GM18873 (cell line): ENCODE measurements at regions not wholly inside any gene's neighbourhood (a gene's known extent, or its start where the extent isn't known, plus 50 kb on each side); places are given as distances from the start of the nearest gene placed in this dataset.
"Not testable (repeated sequence)": the region's sequence is repeated elsewhere in the genome, so short reads cannot be mapped to it uniquely, and the experiment has no call there.

Experiments
- ATAC-seq: cut with Tn5 transposase; IDR thresholded peaks from one replicate; pipeline ENCODE4 v1.9.1; 2021; ENCODE audit warnings: mild to moderate bottlenecking, moderate library complexity, moderate number of reproducible peaks; ENCODE audit not compliant: unreplicated experiment, low FRiP score

DNA sequence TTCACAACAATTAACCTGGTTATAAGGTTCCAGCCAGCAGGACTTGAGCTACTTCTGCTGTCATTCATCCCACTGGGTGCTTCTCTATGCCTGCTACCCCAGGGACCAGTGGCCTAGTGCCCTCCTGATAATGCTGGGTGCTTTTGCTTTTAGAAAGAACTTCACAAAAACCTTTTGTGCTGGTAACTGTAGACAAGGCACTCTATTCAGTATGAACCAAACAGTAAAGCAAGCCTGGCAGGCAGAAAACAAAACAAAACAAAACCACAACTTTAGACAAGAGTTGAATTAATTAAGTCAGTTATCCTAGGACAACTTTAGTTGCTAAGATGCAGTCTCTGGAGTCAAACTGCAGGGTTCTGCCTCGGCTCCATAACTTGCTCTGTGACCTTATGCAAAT lies 61.9 kb upstream of the ADGRL2 start:
- ATAC-seq, result no peak

DNA sequence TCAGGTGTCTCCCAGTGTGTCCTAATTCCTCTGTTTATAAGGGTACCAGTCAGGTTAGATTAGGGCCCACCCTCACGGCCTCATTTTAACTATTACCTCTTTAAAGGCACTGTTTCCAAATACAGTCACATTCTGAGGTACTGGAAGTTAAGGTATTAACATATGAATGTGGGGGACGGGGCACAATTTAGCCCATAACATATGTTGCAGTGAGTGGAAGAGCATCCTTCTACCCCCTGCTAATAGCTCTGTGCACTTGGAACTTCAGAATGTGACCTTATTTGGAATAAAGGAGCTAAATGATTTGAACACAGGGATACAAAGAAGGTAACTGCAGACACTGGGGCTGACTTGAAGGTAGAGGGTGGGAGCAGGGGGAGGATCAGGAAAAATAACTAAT lies 67.3 kb upstream of the ADGRL2 start:
- ATAC-seq, result no peak

DNA sequence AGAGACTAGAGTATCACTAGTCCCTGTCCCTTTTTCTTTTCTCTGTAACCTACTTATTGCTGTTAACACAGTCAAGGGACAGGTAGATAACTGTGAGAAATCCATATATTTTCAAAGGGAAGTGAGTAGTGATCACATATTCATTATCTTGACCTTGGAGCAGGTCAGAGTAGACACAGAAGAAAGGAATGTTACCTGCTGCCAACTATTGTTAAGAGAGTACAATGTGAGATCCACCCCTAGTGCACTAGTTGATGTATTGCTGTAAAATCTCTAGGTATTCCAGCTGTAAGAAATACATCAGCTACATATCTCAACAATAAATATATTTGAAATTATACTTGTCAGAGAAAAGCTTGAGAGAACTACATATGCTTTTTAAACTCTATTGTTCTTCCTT lies 68.7 kb upstream of the ADGRL2 start:
- no peak for ATAC-seq

DNA sequence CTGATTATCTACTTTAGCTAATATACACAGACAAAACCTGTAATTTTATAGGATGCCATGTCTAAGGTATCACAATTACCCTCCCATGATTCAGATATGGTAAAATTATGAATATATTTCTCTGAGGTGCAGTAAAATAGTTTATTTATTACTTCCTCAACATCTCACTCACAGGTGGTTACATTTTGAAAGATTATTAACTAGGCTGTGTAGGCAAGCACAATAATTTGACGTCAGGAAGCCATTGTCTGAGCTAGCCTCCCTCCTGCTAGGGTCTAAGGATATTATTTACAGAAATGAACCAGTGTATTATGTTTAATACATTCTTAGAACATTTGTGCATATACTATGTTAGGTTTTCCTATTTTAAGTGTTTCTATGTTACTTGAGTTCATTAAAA lies 69.9 kb upstream of the ADGRL2 start:
- no peak for ATAC-seq

DNA sequence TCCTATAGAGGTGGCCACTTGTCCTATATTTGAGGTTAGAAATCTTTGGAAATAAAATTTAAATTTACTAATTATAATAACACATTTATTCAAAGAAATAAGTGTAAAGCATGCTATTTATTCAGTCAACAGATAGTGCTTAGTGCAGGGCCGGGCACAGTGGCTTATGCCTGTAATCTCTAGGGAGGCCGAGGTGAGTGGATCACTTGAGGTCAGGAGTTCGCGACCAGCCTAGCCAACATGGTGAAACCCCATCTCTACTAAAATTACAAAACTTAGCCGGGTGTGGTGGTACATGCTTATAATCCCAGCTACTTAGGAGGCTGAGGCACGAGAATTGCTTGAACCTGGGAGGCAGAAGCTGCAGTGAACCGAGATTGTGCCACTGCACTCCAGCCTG lies 70.4 kb upstream of the ADGRL2 start:
- ATAC-seq, result not testable (repeated sequence)

DNA sequence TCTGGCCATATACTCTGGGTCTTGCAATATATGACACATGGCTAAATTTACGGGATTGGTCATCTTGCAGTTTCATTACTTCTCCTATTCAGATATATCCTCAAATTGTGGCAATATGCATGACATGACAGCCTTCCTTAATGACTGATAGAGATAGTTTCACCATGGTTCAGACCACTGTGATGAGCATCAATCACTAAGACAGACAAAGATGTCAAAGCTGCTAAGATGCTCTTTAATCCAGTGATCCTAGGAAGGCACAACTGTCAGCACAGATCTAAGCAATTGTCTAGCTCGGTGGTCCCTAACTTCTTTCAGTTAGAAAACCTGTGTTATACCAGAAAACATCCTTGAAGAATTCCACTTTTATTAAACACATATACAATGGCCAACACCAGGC lies 70.9 kb upstream of the ADGRL2 start:
- ATAC-seq, result no peak

DNA sequence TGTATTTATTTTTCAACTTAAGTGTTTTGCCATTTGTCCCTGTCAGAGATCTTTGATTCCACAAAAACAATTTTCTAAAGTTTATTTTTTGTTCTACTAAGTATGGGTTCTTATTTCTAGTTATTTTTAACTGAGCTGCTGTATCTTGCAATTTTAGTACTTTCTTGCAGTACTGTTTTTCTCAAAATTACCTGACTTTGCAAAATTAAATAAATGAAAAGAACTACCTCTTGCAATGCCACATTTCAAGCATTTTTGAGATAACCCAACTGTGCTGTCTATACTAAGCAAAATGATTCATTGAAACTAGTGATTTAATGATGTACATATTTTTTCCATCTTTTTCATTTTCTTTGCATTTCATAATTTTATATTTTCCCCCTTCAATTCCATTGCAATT lies 71.5 kb upstream of the ADGRL2 start:
- no peak for ATAC-seq

DNA sequence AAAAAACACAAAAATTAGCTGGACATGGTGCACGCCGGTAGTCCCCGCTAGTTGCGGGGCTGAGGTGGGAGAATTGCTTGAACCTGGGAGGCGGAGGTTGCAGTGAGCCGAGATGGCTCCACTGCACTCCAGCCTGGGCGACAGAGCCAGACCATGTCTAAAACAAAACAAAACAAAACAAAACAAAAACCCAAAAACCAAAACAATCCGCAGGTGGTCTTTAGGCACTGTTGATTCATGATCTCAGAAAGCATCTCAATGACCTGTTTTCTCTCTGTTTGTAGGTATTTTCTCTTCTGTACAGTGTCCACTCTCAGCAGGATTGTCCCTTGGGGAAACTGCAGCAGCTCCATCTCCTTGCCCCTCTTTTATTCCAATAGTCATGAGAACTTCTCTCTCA lies 74.9 kb upstream of the ADGRL2 start:
- no peak for ATAC-seq

DNA sequence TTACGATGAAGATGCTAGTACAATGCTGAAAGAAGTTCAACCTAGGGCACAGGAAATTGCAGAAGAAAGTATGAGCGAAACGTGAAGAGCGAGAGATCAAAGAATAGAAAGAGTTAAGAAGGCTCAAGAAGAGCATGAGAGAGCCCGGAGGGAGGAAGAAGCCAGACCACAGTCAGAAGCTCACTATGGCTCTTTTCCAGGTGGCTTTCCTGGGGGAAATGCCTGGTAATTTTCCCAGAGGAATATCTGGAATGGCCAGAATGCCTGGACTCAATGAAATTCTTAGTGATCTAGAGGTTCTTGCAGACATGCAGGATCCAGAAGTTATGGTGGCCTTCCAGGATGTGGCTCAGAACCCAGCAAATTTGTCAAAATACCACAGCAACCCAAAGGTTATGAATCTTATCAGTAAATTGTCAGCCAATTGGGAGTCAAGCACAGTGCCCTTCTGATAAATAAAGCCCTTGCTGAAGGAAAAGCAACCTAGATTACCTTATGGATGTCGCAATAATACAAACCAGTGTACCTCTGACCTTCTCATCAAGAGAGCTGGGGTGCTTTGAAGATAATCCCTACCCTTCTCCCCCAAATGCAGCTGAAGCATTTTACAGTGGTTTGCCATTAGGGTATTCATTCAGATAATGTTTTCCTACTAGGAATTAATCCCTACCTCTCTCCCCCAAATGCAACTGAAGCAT lies 78.0 kb upstream of the ADGRL2 start:
- not testable (repeated sequence) for ATAC-seq

DNA sequence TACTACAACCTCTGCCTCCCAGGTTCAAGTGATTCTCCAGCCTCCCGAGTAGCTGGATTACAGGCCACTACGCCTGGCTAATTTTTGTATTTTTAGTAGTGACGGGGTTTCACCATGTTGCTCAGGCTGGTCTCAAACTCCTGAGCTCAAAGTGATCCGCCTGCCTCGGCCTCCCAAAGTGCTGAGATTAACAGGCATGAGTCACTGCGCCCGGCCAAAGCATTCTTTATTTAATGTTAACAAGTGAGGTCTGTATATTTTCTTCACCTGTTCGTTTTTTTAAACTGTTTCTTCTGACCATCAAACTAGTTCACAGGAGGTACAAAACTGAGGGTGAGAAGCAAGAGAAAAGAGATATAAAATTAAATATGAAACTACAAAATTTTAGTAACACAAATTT lies 80.5 kb upstream of the ADGRL2 start:
- ATAC-seq, result not testable (repeated sequence)

DNA sequence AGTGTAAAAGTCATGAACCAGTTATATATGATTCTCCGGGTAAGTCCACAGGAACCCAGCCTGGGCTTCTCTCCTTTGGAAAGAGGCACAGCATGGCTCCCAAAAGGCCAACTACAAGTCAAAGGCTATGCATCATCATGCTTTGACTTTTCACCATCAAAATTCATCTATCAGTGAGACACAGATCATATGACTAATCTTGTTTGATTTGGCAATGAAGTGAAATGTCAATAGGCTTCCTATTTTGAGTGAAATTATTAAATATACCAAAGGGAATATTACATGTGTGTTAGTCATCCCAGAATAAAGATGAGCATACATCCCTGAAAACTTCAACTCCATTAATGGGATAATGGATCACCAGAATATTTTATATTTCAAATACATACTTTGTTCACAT lies 83.5 kb upstream of the ADGRL2 start:
- ATAC-seq, result no peak

DNA sequence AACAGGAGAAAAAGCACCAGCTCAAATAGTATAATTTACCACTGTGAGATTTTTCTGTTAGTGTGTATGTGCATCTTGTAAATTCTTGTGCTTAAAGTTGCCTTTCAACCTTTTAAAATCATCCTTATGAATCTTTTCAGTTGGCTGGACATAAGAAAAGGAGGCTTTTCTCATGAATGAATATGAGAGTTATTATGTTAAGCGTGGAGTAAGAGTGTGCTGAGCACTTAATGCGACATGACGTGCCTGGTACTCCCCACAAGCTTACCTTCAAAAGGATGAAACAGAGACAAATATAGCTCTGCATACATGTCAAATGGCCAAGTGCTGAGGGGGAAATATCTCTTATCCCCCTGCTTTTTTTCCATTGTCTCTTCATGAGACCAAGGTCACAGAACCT lies 85.3 kb upstream of the ADGRL2 start:
- ATAC-seq, result no peak

DNA sequence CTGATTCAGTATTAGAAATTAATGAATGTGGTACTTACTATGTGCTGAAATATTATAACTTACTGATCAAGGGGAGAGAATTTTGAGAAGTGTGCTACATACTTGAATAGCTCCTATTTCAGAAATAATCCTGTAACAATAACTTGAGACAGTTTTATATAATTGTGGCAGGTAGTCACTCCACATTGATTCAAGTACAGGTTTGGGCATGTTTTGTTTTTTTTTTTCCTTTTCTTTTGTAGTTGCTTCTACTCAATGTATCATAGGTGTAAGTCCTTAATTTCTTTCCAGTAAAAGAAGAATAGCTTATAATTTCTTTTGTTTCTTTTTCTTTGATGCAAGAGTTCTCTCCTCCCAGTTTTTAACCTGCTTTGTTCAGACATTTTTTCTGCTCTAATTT lies 86.1 kb upstream of the ADGRL2 start:
- ATAC-seq, result no peak

DNA sequence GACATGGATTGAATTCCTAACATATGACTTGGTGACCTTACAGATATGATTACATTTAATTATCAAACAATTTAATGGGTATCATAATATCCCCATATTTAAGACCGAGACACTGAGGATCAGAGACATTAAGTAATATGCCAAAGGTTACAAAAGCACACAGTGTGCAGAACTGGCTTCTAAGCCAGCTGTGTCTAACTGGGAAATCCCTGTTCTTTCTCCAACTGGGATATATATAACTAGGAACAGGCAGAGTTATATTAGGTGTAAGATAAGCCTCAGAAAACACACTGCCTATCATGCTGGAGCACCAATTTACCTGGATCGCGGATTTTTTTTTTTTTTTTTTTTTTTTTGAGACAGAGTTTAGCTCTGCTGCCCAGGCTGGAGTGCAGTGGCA lies 88.3 kb upstream of the ADGRL2 start:
- ATAC-seq, result no peak

DNA sequence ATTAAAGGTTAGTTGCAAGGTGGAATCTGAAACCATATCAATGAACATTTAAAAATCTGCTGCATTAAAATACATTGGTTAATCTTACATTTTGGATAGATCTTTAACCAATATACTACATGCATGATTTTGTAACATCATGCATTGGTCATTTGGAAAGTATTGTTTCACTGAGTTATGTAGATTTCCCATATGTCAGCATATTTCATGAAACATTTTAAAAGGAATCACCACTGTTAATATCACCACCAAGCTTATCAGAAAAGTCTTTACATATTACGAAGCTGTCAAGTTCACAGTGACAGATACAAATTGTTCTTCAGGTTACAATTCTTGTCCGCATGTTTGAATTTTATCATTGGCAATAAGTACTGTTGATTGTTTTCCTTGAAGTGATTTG lies 89.9 kb upstream of the ADGRL2 start:
- no peak for ATAC-seq

DNA sequence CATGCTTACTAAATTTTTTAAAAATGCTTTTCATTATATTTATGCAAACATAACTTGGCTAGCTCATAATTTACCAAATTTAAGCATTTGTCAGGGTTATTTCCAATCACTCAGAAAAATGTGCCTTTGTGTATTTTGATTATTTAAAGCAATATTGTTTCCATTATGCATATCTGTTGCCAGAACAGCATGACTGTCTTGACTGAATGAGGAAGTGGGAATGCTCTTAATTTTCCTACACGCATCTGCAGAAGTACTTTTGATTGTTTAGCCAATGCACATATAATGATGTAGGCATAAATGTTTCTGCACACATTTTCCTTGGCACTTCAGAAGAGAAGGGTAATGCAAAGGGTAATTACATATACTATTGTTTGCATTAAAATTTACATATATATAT lies 92.5 kb upstream of the ADGRL2 start:
- ATAC-seq, result no peak

DNA sequence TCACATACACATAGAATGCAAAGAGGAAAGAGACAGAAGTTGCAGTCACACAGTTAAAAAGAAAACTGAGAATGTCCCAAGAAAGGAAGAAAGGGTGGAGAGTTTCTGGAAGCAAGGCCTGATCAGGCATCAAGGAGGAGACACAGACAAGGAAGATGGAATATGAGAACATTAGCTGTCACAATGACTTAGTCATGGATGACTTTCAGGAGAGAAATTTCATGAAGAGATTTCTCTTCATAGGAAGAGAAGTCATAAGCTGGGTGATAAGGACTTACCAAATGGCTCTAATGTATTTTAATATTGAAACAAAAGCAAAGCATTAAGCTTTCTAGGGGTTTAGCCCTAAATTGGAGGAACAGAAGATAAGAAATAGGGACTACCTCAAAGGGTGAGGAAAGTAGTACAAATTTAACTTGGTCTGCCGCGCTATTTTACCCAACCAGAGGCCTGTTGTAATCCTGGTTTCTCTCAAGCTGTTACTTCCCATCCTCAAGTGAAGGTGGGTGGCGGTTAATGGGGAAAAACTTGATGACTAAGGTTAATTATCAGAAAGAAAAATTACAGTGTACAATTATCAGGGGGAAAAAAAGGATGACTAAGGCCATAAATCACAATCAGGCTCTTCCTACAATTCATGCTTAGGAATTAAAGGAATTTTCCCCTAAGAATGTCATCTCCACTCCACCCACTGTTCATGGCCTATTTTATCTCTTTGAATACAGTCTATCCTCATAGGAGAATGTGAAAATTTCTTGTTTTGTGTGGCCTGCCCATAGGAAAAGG lies 93.9 kb upstream of the ADGRL2 start:
- ATAC-seq, result no peak

DNA sequence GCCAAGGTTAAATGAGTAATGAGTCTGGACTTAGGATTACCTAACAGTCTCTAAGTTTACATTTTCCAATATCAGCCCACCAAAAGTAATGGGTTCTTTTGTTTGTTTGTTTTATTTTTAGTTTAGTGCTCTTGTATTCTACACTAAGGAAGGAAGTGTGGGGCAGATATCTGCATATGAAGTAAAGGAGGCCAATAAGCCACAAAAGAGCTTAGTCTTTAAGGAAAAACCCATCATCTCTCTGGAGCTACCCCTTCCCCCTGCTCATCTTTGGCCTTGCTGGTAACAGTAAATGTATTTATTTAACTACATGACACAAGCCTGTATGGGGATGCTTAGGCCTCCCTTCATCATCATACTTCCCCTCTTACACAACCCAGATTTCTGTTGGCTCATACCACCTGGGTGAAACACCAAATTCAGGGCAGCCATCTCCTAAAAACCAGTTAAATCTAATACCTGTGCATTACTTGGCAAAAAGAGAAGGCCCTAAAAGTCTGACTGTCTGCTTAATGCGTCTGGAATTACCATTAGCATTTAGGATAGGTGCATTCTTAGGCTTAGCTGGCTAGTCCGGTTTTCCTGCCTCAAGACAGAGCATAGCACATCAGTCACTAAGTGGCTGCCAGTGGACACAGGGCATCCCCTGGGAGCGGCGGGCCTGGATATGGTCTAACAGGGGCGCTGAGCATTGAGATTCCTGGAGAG lies 96.8 kb upstream of the ADGRL2 start:
- no peak for ATAC-seq

DNA sequence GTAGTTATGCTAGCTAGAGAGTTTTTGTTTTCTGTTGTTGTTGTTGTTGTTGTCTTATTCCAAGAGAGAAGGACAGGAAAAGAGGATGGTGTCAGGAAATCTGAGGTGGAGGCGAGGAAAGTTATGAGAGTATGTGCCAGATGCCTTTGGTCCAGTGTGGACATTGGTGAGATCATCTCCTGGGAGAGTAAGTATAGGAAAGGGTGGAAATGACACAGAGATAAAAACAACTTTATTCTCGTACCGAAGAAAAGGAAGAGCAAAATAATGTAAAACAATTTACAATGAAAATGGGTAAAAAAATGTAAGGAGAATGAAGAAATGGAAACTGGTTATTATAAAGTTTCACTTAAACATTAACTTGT lies 97.4 kb upstream of the ADGRL2 start:
- no peak for ATAC-seq

DNA sequence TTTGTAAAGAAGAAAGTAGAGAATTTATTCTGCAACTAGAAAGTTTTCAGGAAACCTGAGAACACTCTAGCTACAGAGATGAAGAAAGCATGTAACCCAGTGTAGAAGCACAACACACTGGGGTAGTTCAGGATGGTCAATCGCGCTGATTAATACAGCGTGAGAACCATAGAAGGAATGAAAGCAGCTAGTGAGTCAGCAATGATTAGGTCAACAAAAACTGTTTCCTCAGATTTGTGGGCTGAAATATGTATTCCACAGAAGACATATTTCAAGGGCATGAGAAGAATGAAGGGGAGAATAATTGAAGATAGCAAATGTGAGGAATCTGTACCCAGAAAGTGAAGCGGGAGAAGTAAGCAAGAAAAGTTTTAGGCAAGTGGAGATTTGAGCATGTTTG lies 97.8 kb upstream of the ADGRL2 start:
- ATAC-seq, result no peak

DNA sequence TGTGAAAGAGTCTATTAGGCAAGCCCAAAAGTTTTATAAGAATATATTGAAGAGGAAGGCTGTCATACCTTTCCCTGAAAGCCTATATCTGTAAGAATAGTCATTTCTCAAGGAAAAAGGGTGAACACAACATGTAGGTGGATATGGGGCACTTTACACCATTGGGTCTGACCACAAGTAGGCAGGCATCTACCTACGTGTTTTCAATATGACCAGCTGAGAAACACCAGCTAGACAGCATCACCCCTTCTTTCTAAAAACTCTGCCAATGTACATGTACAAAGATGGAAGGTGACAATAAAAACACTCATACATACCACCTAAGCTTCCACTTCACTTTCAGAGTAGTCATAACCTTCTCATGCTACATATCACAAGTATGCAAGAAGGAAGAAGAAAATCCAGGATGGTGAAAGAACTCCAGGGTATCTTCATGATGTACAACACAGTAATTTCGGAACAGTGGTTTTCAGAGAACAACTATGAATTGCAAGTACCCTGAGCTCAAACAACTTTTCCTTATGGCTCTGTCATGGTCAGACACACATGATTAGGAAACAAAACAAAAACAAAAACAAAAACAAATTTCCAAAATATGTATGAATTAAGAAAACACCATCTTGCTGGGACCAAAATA lies 98.5 kb upstream of the ADGRL2 start:
- no peak for ATAC-seq
